SK-N-SH (cell line): ENCODE measurements at regions not wholly inside any gene's neighbourhood (a gene's known extent, or its start where the extent isn't known, plus 50 kb on each side); places are given as distances from the start of the nearest gene placed in this dataset.

ENCODE experiments used
- CTCF ChIA-PET: fragments of 300-600, 350-600 bp; formaldehyde crosslinking; extraction: SDS; loops from one replicate; lab custom pipeline; 2021; lab: Yijun Ruan, JAX
- POLR2A ChIA-PET: fragments of 350-600 bp; sonication (Branson Sonifier 250); formaldehyde crosslinking; extraction: SDS; loops from one replicate; lab custom pipeline; 2020; ENCODE audit warnings: antibody characterized with exemption, inconsistent platforms; lab: Yijun Ruan, JAX
- DNase-seq: peaks from one replicate; pipeline ENCODE4 v3.0.0; 2012
- H2AFZ ChIP-seq: fragments of 200-600 bp; sonication (generic); 2 replicates; pipeline ENCODE4 v1.8.1; 2016; ENCODE audit warnings: antibody characterized with exemption, mild to moderate bottlenecking, low read depth
- H3F3A ChIP-seq: fragments of 200-600 bp; sonication (generic); replicated peaks from 2 replicates; pipeline ENCODE3; 2016; ENCODE audit warnings: antibody characterized with exemption, mild to moderate bottlenecking; ENCODE audit not compliant: insufficient read depth
- H3K27ac ChIP-seq, 2 experiments: fragments of 200-500 bp in 1 of 2; fragments of 200-600 bp in 1 of 2; sonication (Bioruptor generic) in 1 of 2; sonication (generic), shearing (Covaris generic) in 1 of 2; 2 replicates each; pipeline versions ENCODE4 v1.5.1 to v1.6.1; 2014 to 2016; ENCODE audit warnings: low read depth in 2 of 2, inconsistent platforms in 1 of 2, low read length in 1 of 2, mild to moderate bottlenecking in 1 of 2, mixed read lengths in 1 of 2
- H3K27me3 ChIP-seq: fragments of 200-600 bp; sonication (generic), shearing (Covaris generic); 2 replicates; pipeline ENCODE4 v1.6.1; 2016; ENCODE audit warnings: mixed run types; ENCODE audit not compliant: insufficient read depth
- H3K36me3 ChIP-seq, 2 experiments: fragments of 200-500 bp in 1 of 2; fragments of 200-600 bp in 1 of 2; sonication (Bioruptor generic) in 1 of 2; sonication (generic) in 1 of 2; replicated peaks in 1 of 2; 2 replicates each; pipeline versions ENCODE3 to v1.5.1; 2014 to 2016; ENCODE audit warnings: low read length in 1 of 2, mild to moderate bottlenecking in 1 of 2; ENCODE audit not compliant: insufficient read depth in 2 of 2, control insufficient read depth in 1 of 2
- H3K4me1 ChIP-seq, 2 experiments: fragments of 200-500 bp in 1 of 2; fragments of 200-600 bp in 1 of 2; sonication (Bioruptor generic) in 1 of 2; sonication (generic), shearing (Covaris generic) in 1 of 2; 2 replicates each; pipeline versions ENCODE4 v1.5.1 to v1.6.1; 2014 to 2016; ENCODE audit warnings: low read depth in 1 of 2, low read length in 1 of 2, mixed run types in 1 of 2; ENCODE audit not compliant: insufficient read depth in 2 of 2, control insufficient read depth in 1 of 2
- H3K4me2 ChIP-seq: fragments of 200-600 bp; sonication (generic), shearing (Covaris generic); 2 replicates; pipeline ENCODE4 v1.6.1; 2017; ENCODE audit warnings: mixed run types
- H3K4me3 ChIP-seq, 2 experiments: fragments of 200-500 bp in 1 of 2; fragments of 200-600 bp in 1 of 2; sonication (Bioruptor generic) in 1 of 2; sonication (generic), shearing (Covaris generic) in 1 of 2; 2 replicates each; pipeline versions ENCODE4 v1.5.1 to v1.8.1; 2014 to 2016; ENCODE audit warnings: low read depth in 2 of 2, inconsistent platforms in 1 of 2, low read length in 1 of 2, mild to moderate bottlenecking in 1 of 2, mixed read lengths in 1 of 2, moderate library complexity in 1 of 2
- H3K79me2 ChIP-seq: fragments of 200-600 bp; sonication (generic); 2 replicates; pipeline ENCODE4 v1.8.1; 2017; ENCODE audit warnings: mild to moderate bottlenecking; ENCODE audit not compliant: insufficient read depth
- H3K9ac ChIP-seq: fragments of 200-600 bp; sonication (generic); 2 replicates; pipeline ENCODE4 v1.6.1; 2017; ENCODE audit warnings: mixed run types
- H3K9me2 ChIP-seq: fragments of 200-600 bp; sonication (generic); 2 replicates; pipeline ENCODE4 v1.6.1; 2017; ENCODE audit warnings: mixed run types
- H3K9me3 ChIP-seq: fragments of 200-600 bp; sonication (generic); 2 replicates; pipeline ENCODE4 v1.6.1; 2017; ENCODE audit warnings: mixed run types, mild to moderate bottlenecking, moderate library complexity
- H4K20me1 ChIP-seq: fragments of 200-600 bp; sonication (generic); 2 replicates; pipeline ENCODE4 v1.6.1; 2017; ENCODE audit warnings: mild to moderate bottlenecking, mixed run types; ENCODE audit not compliant: insufficient read depth
- CHD2 ChIP-seq: fragments of 150-350 bp; IDR thresholded peaks from 2 replicates; pipeline ENCODE4 v1.6.1; 2018; ENCODE audit warnings: low read length; ENCODE audit not compliant: partially characterized antibody
- ELF1 ChIP-seq: IDR thresholded peaks from 2 replicates; pipeline ENCODE4 v1.4.0; 2012
- EP300 ChIP-seq, 2 experiments: IDR thresholded peaks; 2 replicates each; pipeline versions ENCODE4 v1.4.0 to v1.6.1; 2012; ENCODE audit warnings: borderline replicate concordance in 1 of 2, low read depth in 1 of 2, low read length in 1 of 2
- EZH2phosphoT487 ChIP-seq: fragments of 200-600 bp; sonication (generic); IDR thresholded peaks from 2 replicates; pipeline ENCODE4 v1.6.1; 2017; ENCODE audit warnings: low read depth, mixed run types, mild to moderate bottlenecking, antibody characterized with exemption, moderate library complexity, borderline replicate concordance
- JUND ChIP-seq: IDR thresholded peaks from 2 replicates; pipeline ENCODE4 v1.4.0; 2012
- MEF2A ChIP-seq: IDR thresholded peaks from 2 replicates; pipeline ENCODE4 v1.4.0; 2012; ENCODE audit warnings: low read depth, borderline replicate concordance
- MXI1 ChIP-seq: IDR thresholded peaks from 2 replicates; pipeline ENCODE4 v1.6.1; 2012; ENCODE audit warnings: mild to moderate bottlenecking, low read depth, low read length, improper control_type of control experiment
- NRF1 ChIP-seq: IDR thresholded peaks from 2 replicates; pipeline ENCODE4 v1.6.1; 2012; ENCODE audit warnings: low read depth, mild to moderate bottlenecking, low read length
- RAD21 ChIP-seq: IDR thresholded peaks from 2 replicates; pipeline ENCODE4 v1.6.1; 2012; ENCODE audit warnings: mild to moderate bottlenecking, low read length
- RCOR1 ChIP-seq: fragments of 150-350 bp; IDR thresholded peaks from 2 replicates; pipeline ENCODE4 v1.6.1; 2017; ENCODE audit warnings: antibody characterized with exemption, low read length
- RXRA ChIP-seq: IDR thresholded peaks from 2 replicates; pipeline ENCODE4 v1.4.0; 2012; ENCODE audit warnings: low read depth, mild to moderate bottlenecking, borderline replicate concordance
- SMC3 ChIP-seq: IDR thresholded peaks from 2 replicates; pipeline ENCODE4 v1.6.1; 2012; ENCODE audit warnings: low read depth, low read length, improper control_type of control experiment
- TAF1 ChIP-seq: IDR thresholded peaks from 2 replicates; pipeline ENCODE4 v1.6.1; 2012; ENCODE audit warnings: low read depth, mild to moderate bottlenecking, low read length, moderate library complexity, borderline replicate concordance
- TCF12 ChIP-seq: IDR thresholded peaks from 2 replicates; pipeline ENCODE4 v1.4.0; 2012
- TEAD4 ChIP-seq: IDR thresholded peaks from 2 replicates; pipeline ENCODE4 v1.4.0; 2012; ENCODE audit warnings: mild to moderate bottlenecking, borderline replicate concordance; ENCODE audit not compliant: insufficient read depth
- WGBS: methylation state at CpG from one replicate; pipeline ENCODE4 v1.1.6; 2017; ENCODE audit warnings: low lambda C conversion rate; 5-methylcytosine and 5-hydroxymethylcytosine counted together
- TF ChIP-seq, protein P1 (sequence below): IDR thresholded peaks from 2 replicates; pipeline ENCODE4 v1.6.1; 2012; ENCODE audit warnings: mild to moderate bottlenecking, low read depth, low read length, moderate library complexity
- TF ChIP-seq, protein P2 (sequence below): IDR thresholded peaks from 2 replicates; pipeline ENCODE4; 2012
- TF ChIP-seq, protein P3 (sequence below): fragments of 200-600 bp; sonication (generic); IDR thresholded peaks from 2 replicates; pipeline ENCODE4 v1.6.1; 2017; ENCODE audit warnings: antibody characterized with exemption, mild to moderate bottlenecking, moderate library complexity
- TF ChIP-seq, protein P4 (sequence below): fragments of 150-350 bp; IDR thresholded peaks from 2 replicates; pipeline ENCODE4 v1.6.1; 2016; ENCODE audit warnings: mild to moderate bottlenecking, low read depth, low read length

DNA sequence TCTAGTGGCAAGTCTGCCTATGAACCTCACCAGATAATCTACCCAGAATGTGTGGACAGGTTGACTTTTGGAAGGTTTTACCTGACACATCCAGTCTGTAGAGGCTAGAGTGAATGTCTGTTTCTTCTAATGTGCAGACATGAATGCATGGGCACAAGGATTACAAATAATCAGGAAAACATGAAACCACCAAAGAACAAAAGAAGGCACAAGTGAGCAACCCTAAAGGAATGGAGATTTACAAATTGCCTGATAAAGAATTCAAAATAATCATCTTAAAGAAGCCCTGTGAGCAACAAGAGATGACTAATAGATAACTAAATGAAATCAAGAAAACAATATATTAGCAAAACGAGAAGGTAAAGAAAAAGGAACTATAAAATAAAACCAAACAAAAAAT lies 876.1 kb upstream of the ADGRB3 start:
- Histone ChIP-seq H4K20me1 (no peaks in the 10 kb centered on the region), H3K27ac (no peak overlapping the region), H3F3A (no peaks in the 10 kb centered on the region), H3K79me2 (no peaks in the 10 kb centered on the region), H3K27me3 (no peaks in the 10 kb centered on the region), H3K36me3 (no peaks in the 10 kb centered on the region), H3K9ac (no peak overlapping the region), H3K4me1 (no peaks in the 10 kb centered on the region), H3K9me3 (no peaks in the 10 kb centered on the region; the same call in 1 of the 2 replicates), H3K4me2 (no peak overlapping the region), H3K4me3 (no peak overlapping the region), H3K9me2 (no peaks in the 10 kb centered on the region), H2AFZ (no peak overlapping the region)
- POLR2A ChIA-PET = no interaction called here
- CTCF ChIA-PET = no interaction called here
- no peak for TF ChIP-seq RAD21
- TF ChIP-seq, protein P1, sequence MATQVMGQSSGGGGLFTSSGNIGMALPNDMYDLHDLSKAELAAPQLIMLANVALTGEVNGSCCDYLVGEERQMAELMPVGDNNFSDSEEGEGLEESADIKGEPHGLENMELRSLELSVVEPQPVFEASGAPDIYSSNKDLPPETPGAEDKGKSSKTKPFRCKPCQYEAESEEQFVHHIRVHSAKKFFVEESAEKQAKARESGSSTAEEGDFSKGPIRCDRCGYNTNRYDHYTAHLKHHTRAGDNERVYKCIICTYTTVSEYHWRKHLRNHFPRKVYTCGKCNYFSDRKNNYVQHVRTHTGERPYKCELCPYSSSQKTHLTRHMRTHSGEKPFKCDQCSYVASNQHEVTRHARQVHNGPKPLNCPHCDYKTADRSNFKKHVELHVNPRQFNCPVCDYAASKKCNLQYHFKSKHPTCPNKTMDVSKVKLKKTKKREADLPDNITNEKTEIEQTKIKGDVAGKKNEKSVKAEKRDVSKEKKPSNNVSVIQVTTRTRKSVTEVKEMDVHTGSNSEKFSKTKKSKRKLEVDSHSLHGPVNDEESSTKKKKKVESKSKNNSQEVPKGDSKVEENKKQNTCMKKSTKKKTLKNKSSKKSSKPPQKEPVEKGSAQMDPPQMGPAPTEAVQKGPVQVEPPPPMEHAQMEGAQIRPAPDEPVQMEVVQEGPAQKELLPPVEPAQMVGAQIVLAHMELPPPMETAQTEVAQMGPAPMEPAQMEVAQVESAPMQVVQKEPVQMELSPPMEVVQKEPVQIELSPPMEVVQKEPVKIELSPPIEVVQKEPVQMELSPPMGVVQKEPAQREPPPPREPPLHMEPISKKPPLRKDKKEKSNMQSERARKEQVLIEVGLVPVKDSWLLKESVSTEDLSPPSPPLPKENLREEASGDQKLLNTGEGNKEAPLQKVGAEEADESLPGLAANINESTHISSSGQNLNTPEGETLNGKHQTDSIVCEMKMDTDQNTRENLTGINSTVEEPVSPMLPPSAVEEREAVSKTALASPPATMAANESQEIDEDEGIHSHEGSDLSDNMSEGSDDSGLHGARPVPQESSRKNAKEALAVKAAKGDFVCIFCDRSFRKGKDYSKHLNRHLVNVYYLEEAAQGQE = no peak
- TF ChIP-seq RXRA = no peak
- TF ChIP-seq, protein P2, sequence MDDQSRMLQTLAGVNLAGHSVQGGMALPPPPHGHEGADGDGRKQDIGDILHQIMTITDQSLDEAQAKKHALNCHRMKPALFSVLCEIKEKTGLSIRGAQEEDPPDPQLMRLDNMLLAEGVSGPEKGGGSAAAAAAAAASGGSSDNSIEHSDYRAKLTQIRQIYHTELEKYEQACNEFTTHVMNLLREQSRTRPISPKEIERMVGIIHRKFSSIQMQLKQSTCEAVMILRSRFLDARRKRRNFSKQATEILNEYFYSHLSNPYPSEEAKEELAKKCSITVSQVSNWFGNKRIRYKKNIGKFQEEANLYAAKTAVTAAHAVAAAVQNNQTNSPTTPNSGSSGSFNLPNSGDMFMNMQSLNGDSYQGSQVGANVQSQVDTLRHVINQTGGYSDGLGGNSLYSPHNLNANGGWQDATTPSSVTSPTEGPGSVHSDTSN = no peak
- TF ChIP-seq RCOR1 = no peak
- TF ChIP-seq NRF1 = no peak
- no peak for TF ChIP-seq CHD2
- no peak for TF ChIP-seq ELF1
- TF ChIP-seq TCF12 = no peak
- no peak for TF ChIP-seq TAF1
- DNase-seq = no peak
- WGBS = 10% methylated on average over 1 of the region's 1 CpG

DNA sequence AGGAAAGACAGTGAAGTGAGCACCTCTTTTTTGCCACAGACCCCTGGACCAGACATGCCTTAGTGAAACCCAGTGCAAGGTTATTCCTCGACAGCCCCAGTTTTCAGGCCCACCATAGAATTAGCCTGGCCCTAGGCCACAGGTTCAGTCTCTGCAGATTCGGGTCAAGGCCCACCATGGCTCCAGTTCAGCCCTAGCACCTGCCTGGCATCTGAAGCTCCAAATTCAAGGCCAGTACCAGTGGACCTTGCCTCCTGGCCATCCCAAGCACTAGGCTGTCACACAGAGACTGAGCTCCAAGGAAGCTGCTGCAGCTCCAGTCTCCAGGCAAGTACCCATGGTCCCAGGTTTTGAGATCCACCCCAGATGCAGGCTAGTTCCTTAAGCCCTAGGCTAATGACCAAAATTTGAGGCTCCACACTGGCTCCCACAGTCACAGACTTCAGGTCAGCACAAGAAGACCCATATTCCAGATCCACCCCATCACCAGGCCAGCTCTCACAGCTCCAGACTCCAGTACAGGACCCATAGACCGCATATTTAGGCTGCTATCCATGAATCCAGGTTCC lies 877.5 kb upstream of the ADGRB3 start:
- H3K27ac ChIP-seq = no peak overlapping the region
- H4K20me1 ChIP-seq = no peaks in the 10 kb centered on the region
- H3K36me3 ChIP-seq = no peaks in the 10 kb centered on the region
- H3K4me2 ChIP-seq = no peak overlapping the region
- TF ChIP-seq MXI1 (no peak), TAF1 (no peak), EP300 (IDR thresholded peaks at IDR 0.05; ENCODE audit: borderline replicate concordance in 1 of 2, low read depth in 1 of 2, low read length in 1 of 2) (no peak), SMC3 (no peak), CHD2 (no peak), TEAD4 (no peak), JUND (no peak), EZH2phosphoT487 (no peak), MEF2A (no peak), RXRA (no peak), RCOR1 (no peak)
- TF ChIP-seq, protein P3, sequence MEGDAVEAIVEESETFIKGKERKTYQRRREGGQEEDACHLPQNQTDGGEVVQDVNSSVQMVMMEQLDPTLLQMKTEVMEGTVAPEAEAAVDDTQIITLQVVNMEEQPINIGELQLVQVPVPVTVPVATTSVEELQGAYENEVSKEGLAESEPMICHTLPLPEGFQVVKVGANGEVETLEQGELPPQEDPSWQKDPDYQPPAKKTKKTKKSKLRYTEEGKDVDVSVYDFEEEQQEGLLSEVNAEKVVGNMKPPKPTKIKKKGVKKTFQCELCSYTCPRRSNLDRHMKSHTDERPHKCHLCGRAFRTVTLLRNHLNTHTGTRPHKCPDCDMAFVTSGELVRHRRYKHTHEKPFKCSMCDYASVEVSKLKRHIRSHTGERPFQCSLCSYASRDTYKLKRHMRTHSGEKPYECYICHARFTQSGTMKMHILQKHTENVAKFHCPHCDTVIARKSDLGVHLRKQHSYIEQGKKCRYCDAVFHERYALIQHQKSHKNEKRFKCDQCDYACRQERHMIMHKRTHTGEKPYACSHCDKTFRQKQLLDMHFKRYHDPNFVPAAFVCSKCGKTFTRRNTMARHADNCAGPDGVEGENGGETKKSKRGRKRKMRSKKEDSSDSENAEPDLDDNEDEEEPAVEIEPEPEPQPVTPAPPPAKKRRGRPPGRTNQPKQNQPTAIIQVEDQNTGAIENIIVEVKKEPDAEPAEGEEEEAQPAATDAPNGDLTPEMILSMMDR = no peak
- TF ChIP-seq, protein P4, sequence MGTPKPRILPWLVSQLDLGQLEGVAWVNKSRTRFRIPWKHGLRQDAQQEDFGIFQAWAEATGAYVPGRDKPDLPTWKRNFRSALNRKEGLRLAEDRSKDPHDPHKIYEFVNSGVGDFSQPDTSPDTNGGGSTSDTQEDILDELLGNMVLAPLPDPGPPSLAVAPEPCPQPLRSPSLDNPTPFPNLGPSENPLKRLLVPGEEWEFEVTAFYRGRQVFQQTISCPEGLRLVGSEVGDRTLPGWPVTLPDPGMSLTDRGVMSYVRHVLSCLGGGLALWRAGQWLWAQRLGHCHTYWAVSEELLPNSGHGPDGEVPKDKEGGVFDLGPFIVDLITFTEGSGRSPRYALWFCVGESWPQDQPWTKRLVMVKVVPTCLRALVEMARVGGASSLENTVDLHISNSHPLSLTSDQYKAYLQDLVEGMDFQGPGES = no peak
- TF ChIP-seq, protein P2 = no peak
- H3K9ac ChIP-seq = no peak overlapping the region
- no peak overlapping the region for H2AFZ ChIP-seq
- H3K4me3 ChIP-seq = no peak overlapping the region
- H3F3A ChIP-seq = no peaks in the 10 kb centered on the region
- no peaks in the 10 kb centered on the region for H3K9me3 ChIP-seq
- DNase-seq = no peak
- no peaks in the 10 kb centered on the region for H3K27me3 ChIP-seq
- POLR2A ChIA-PET = no interaction called here
- no peaks in the 10 kb centered on the region for H3K4me1 ChIP-seq
- H3K9me2 ChIP-seq = no peaks in the 10 kb centered on the region
- H3K79me2 ChIP-seq = no peaks in the 10 kb centered on the region
- 0% methylated on average over 1 of the region's 3 CpGs for WGBS
- CTCF ChIA-PET = no interaction called here
